ENCODE measurements at regions not wholly inside any gene's neighbourhood (a gene's known extent, or its start where the extent isn't known, plus 50 kb on each side); places are given as distances from the start of the nearest gene placed in this dataset.

DNA sequence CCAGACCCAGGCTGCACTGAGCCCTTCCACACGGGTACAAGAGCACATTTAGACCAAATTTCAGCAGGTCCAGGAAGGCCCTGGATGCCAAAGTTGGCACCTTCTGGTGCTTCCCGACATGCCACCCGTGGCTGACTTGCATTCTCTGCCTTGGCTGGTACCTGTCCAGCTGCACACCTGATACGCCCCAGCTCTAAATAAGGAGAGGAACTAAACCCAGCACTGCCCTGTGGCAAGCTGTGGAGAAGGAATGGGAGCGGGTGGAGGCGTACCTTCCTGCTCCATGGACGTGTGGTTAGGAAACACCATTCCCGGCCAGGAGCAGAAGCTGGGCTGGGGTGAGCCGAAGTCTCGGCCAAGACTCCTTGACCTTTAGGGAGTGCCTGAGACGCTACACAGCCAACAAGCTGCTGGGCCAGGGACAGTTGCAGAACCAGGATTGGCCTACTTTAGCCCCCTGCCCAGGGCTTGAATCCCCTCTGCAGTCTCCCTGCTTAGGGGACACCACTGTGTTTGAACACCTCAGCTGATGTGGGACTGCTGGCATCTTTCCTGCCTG lies 86.5 kb upstream of the TAF1B start:
- Histone ChIP-seq H3K36me3 (replicated peaks in 1 of 2; ENCODE audit: control insufficient read depth in 1 of 2, insufficient read depth in 2 of 2, low read length in 2 of 2) (no peaks in the 10 kb centered on the region), H3K9me3 (replicated peaks in 1 of 2; ENCODE audit: control insufficient read depth in 1 of 2, insufficient read depth in 1 of 2, low read length in 2 of 2) (no peaks in the 10 kb centered on the region), H3K4me1 (ENCODE audit: control insufficient read depth in 1 of 2, insufficient read depth in 2 of 2, low read length in 2 of 2) (peaks cover 47 to 53% of the 10 kb centered on the region in 2 donors), H3K79me2 (ENCODE audit: insufficient read depth, low read length) (no peaks in the 10 kb centered on the region), H3K4me3 (replicated peaks in 1 of 3; ENCODE audit: low read depth in 2 of 3, low read length in 3 of 3) (no peak overlapping the region), H3K4me2 (replicated peaks; ENCODE audit: extremely low read depth, low read length, poor library complexity, severe bottlenecking) (no peak overlapping the region), H3K27ac (ENCODE audit: low read depth in 1 of 2, low read length in 2 of 2) (no peak overlapping the region), H3K27me3 (ENCODE audit: control insufficient read depth in 2 of 2, insufficient read depth in 2 of 2, low read length in 2 of 2) (peaks cover 11 to 54% of the 10 kb centered on the region in 2 donors), H4K20me1 (ENCODE audit: insufficient read depth, low read length) (no peaks in the 10 kb centered on the region), H2AFZ (ENCODE audit: insufficient read depth, low read depth, low read length, poor library complexity, severe bottlenecking) (peak overlapping the region; percentile 53), H3K9ac (ENCODE audit: insufficient read depth, low read length, poor library complexity, severe bottlenecking) (no peak overlapping the region)
- intact Hi-C loops (cut with micrococcal nuclease), result no loop called here
- peaks cover 56% of the 10 kb centered on the region for H3K4me1 Mint-ChIP-seq
- peak overlapping the region in 1 of 7 donors; percentile 59 for H3K27ac Mint-ChIP-seq
- H3K9me3 Mint-ChIP-seq, result peaks cover 0 to 7% (median 0%) of the 10 kb centered on the region in 7 donors
- H3K4me3 Mint-ChIP-seq, result peak overlapping the region in 1 of 2 donors; percentile 79
- no peak for DNase-seq
- peaks cover 39 to 67% (median 50%) of the 10 kb centered on the region in 3 donors for H3K27me3 Mint-ChIP-seq (ENCODE audit: low read depth in 3 of 3)
- peaks cover 2 to 11% of the 10 kb centered on the region in 2 donors for H3K36me3 Mint-ChIP-seq
- TF ChIP-seq, protein P1, sequence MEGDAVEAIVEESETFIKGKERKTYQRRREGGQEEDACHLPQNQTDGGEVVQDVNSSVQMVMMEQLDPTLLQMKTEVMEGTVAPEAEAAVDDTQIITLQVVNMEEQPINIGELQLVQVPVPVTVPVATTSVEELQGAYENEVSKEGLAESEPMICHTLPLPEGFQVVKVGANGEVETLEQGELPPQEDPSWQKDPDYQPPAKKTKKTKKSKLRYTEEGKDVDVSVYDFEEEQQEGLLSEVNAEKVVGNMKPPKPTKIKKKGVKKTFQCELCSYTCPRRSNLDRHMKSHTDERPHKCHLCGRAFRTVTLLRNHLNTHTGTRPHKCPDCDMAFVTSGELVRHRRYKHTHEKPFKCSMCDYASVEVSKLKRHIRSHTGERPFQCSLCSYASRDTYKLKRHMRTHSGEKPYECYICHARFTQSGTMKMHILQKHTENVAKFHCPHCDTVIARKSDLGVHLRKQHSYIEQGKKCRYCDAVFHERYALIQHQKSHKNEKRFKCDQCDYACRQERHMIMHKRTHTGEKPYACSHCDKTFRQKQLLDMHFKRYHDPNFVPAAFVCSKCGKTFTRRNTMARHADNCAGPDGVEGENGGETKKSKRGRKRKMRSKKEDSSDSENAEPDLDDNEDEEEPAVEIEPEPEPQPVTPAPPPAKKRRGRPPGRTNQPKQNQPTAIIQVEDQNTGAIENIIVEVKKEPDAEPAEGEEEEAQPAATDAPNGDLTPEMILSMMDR (IDR thresholded peaks at IDR 0.05), result no peak
- 95% methylated on average over 10 of the region's 11 CpGs for WGBS (ENCODE audit: insufficient coverage)

DNA sequence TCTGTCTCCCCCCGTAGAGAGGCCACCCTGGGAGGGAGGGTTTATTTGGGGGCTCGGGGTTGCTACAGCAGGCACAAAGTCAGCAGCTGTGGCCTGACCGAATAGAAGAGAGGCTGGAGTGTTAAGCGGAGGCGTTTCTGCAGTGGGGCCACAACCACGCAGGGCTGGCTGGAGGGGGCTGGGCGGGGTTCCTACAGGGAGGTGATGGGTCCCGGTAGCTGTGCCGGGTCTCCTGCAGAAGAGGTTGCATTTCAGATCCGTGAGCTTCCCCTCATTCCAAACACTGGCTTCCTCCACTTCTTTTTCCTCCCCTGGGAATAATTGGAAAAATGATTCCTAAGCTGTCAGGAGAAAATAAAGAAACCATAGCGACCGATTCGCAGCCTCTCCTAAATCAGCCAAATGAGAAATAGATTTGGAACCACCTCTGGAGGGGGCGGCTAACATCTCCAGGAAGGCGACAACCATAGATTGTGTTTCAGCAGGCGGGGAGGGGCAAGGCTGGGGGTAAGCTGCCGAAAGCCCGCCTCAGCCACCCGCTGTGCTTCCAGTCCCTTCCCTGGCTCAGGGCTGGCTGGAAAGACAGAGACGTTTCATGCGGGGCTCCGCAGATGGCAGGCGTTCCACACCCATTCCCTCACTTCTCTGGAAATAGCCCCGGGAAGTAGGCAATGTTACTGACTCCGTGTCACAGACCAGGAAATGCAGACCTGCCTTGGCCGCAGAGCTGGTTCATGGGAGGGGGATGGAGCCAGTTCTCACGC lies 85.6 kb upstream of the TAF1B start:
- Histone ChIP-seq H3K27me3 (ENCODE audit: control insufficient read depth in 2 of 2, insufficient read depth in 2 of 2, low read length in 2 of 2) (peaks cover 11 to 54% of the 10 kb centered on the region in 2 donors), H3K4me2 (replicated peaks; ENCODE audit: extremely low read depth, low read length, poor library complexity, severe bottlenecking) (peak overlapping the region; percentile 45), H4K20me1 (ENCODE audit: insufficient read depth, low read length) (no peaks in the 10 kb centered on the region), H3K9me3 (replicated peaks in 1 of 2; ENCODE audit: control insufficient read depth in 1 of 2, insufficient read depth in 1 of 2, low read length in 2 of 2) (no peaks in the 10 kb centered on the region), H3K79me2 (ENCODE audit: insufficient read depth, low read length) (no peaks in the 10 kb centered on the region), H3K4me1 (ENCODE audit: control insufficient read depth in 1 of 2, insufficient read depth in 2 of 2, low read length in 2 of 2) (peaks cover 38 to 44% of the 10 kb centered on the region in 2 donors), H3K27ac (ENCODE audit: low read depth in 1 of 2, low read length in 2 of 2) (no peak overlapping the region), H3K4me3 (replicated peaks in 1 of 3; ENCODE audit: low read depth in 2 of 3, low read length in 3 of 3) (peak overlapping the region in 1 of 3 experiments; percentile 42), H3K36me3 (replicated peaks in 1 of 2; ENCODE audit: control insufficient read depth in 1 of 2, insufficient read depth in 2 of 2, low read length in 2 of 2) (no peaks in the 10 kb centered on the region), H2AFZ (ENCODE audit: insufficient read depth, low read depth, low read length, poor library complexity, severe bottlenecking) (peak overlapping the region; percentile 53), H3K9ac (ENCODE audit: insufficient read depth, low read length, poor library complexity, severe bottlenecking) (no peak overlapping the region)
- DNase-seq, result no peak
- Mint-ChIP-seq H3K4me1 (peaks cover 47% of the 10 kb centered on the region), H3K27ac (peak overlapping the region in 1 of 7 donors; percentile 33), H3K4me3 (peak overlapping the region; percentile 34 to 79), H3K27me3 (ENCODE audit: low read depth in 3 of 3) (peaks cover 39 to 61% (median 50%) of the 10 kb centered on the region in 3 donors), H3K9me3 (peaks cover 0 to 7% (median 0%) of the 10 kb centered on the region in 7 donors), H3K36me3 (peaks cover 2 to 11% of the 10 kb centered on the region in 2 donors)
- intact Hi-C loops (cut with micrococcal nuclease), result no loop called here
- TF ChIP-seq, protein P1 (IDR thresholded peaks at IDR 0.05), result no peak
- WGBS (ENCODE audit: insufficient coverage), result 5% methylated on average over 15 of the region's 27 CpGs
